ENCODE measurements at regions not wholly inside any gene's neighbourhood (a gene's known extent, or its start where the extent isn't known, plus 50 kb on each side); places are given as distances from the start of the nearest gene placed in this dataset.

- Histone ChIP-seq H3K4me3 (ENCODE audit: low read length) (no peak overlapping the region), H3K27ac (ENCODE audit: low read length) (no peak overlapping the region), H3K36me3 (ENCODE audit: control insufficient read depth, low read depth, low read length) (no peaks in the 10 kb centered on the region), H3K9me3 (ENCODE audit: control insufficient read depth, low read depth, low read length) (no peaks in the 10 kb centered on the region), H3K27me3 (ENCODE audit: control insufficient read depth, insufficient read depth, low read length) (no peaks in the 10 kb centered on the region), H3K9ac (ENCODE audit: low read length) (no peak overlapping the region), H3K4me1 (ENCODE audit: control insufficient read depth, low read depth, low read length) (no peaks in the 10 kb centered on the region)
These were observed 189.4 kb downstream of the CCT6B start for GRCh38 chr17:34771891-34772290.

- Histone ChIP-seq H3K27me3 (ENCODE audit: control insufficient read depth, insufficient read depth, low read length) (no peaks in the 10 kb centered on the region), H3K9me3 (ENCODE audit: control insufficient read depth, low read depth, low read length) (no peaks in the 10 kb centered on the region), H3K36me3 (ENCODE audit: control insufficient read depth, low read depth, low read length) (no peaks in the 10 kb centered on the region), H3K4me3 (ENCODE audit: low read length) (no peak overlapping the region), H3K9ac (ENCODE audit: low read length) (no peak overlapping the region), H3K4me1 (ENCODE audit: control insufficient read depth, low read depth, low read length) (no peaks in the 10 kb centered on the region), H3K27ac (ENCODE audit: low read length) (no peak overlapping the region)
These were observed 190.7 kb downstream of the CCT6B start for GRCh38 chr17:34770586-34770985.

- Histone ChIP-seq H3K9ac (ENCODE audit: low read length) (no peak overlapping the region), H3K36me3 (ENCODE audit: control insufficient read depth, low read depth, low read length) (no peaks in the 10 kb centered on the region), H3K4me1 (ENCODE audit: control insufficient read depth, low read depth, low read length) (peaks cover 3% of the 10 kb centered on the region), H3K4me3 (ENCODE audit: low read length) (no peak overlapping the region), H3K27me3 (ENCODE audit: control insufficient read depth, insufficient read depth, low read length) (no peaks in the 10 kb centered on the region), H3K9me3 (ENCODE audit: control insufficient read depth, low read depth, low read length) (no peaks in the 10 kb centered on the region), H3K27ac (ENCODE audit: low read length) (no peak overlapping the region)
These were observed 190.5 kb downstream of the TMEM132E start for GRCh38 chr17:34769899-34770298.

GRCh38 chr17:34769049-34769448, 189.7 kb downstream of the TMEM132E start:
- no peak overlapping the region for H3K4me3 ChIP-seq (ENCODE audit: low read length)
- H3K36me3 ChIP-seq (ENCODE audit: control insufficient read depth, low read depth, low read length), result no peaks in the 10 kb centered on the region
- H3K9ac ChIP-seq (ENCODE audit: low read length), result no peak overlapping the region
- peaks cover 11% of the 10 kb centered on the region for H3K4me1 ChIP-seq (ENCODE audit: control insufficient read depth, low read depth, low read length)
- no peak overlapping the region for H3K27ac ChIP-seq (ENCODE audit: low read length)
- no peaks in the 10 kb centered on the region for H3K9me3 ChIP-seq (ENCODE audit: control insufficient read depth, low read depth, low read length)
- H3K27me3 ChIP-seq (ENCODE audit: control insufficient read depth, insufficient read depth, low read length), result no peaks in the 10 kb centered on the region

GRCh38 chr17:34765291-34765690, 185.9 kb downstream of the TMEM132E start:
- Histone ChIP-seq H3K4me3 (ENCODE audit: low read length) (no peak overlapping the region), H3K27me3 (ENCODE audit: control insufficient read depth, insufficient read depth, low read length) (no peaks in the 10 kb centered on the region), H3K27ac (ENCODE audit: low read length) (no peak overlapping the region), H3K9me3 (ENCODE audit: control insufficient read depth, low read depth, low read length) (no peaks in the 10 kb centered on the region), H3K36me3 (ENCODE audit: control insufficient read depth, low read depth, low read length) (no peaks in the 10 kb centered on the region), H3K4me1 (ENCODE audit: control insufficient read depth, low read depth, low read length) (peaks cover 16% of the 10 kb centered on the region), H3K9ac (ENCODE audit: low read length) (no peak overlapping the region)

- no peak overlapping the region for H3K9ac ChIP-seq (ENCODE audit: low read length)
These were observed 185.3 kb downstream of the TMEM132E start for GRCh38 chr17:34764716-34765115.

GRCh38 chr17:34763728-34764665, 184.6 kb downstream of the TMEM132E start:
- no peak overlapping the region for H3K9ac ChIP-seq (ENCODE audit: low read length)
- no peaks in the 10 kb centered on the region for H3K27me3 ChIP-seq (ENCODE audit: control insufficient read depth, insufficient read depth, low read length)
- H3K4me3 ChIP-seq (ENCODE audit: low read length), result no peak overlapping the region
- H3K9me3 ChIP-seq (ENCODE audit: control insufficient read depth, low read depth, low read length), result no peaks in the 10 kb centered on the region
- H3K4me1 ChIP-seq (ENCODE audit: control insufficient read depth, low read depth, low read length), result peaks cover 16% of the 10 kb centered on the region
- H3K36me3 ChIP-seq (ENCODE audit: control insufficient read depth, low read depth, low read length), result no peaks in the 10 kb centered on the region
- H3K27ac ChIP-seq (ENCODE audit: low read length), result no peak overlapping the region

More at GRCh38 chr17:34764716-34765115, 185.3 kb downstream of the TMEM132E start:
- Histone ChIP-seq H3K27me3 (ENCODE audit: control insufficient read depth, insufficient read depth, low read length) (no peaks in the 10 kb centered on the region), H3K4me3 (ENCODE audit: low read length) (no peak overlapping the region), H3K9me3 (ENCODE audit: control insufficient read depth, low read depth, low read length) (no peaks in the 10 kb centered on the region), H3K4me1 (ENCODE audit: control insufficient read depth, low read depth, low read length) (peaks cover 16% of the 10 kb centered on the region), H3K27ac (ENCODE audit: low read length) (no peak overlapping the region), H3K36me3 (ENCODE audit: control insufficient read depth, low read depth, low read length) (no peaks in the 10 kb centered on the region)

GRCh38 chr17:34762078-34762477, 182.7 kb downstream of the TMEM132E start:
- Histone ChIP-seq H3K9ac (ENCODE audit: low read length) (no peak overlapping the region), H3K27me3 (ENCODE audit: control insufficient read depth, insufficient read depth, low read length) (no peaks in the 10 kb centered on the region), H3K9me3 (ENCODE audit: control insufficient read depth, low read depth, low read length) (no peaks in the 10 kb centered on the region), H3K4me1 (ENCODE audit: control insufficient read depth, low read depth, low read length) (peaks cover 16% of the 10 kb centered on the region), H3K27ac (ENCODE audit: low read length) (no peak overlapping the region), H3K36me3 (ENCODE audit: control insufficient read depth, low read depth, low read length) (no peaks in the 10 kb centered on the region), H3K4me3 (ENCODE audit: low read length) (no peak overlapping the region)

GRCh38 chr17:34761646-34762045, 182.3 kb downstream of the TMEM132E start:
- Histone ChIP-seq H3K9me3 (ENCODE audit: control insufficient read depth, low read depth, low read length) (no peaks in the 10 kb centered on the region), H3K27ac (ENCODE audit: low read length) (no peak overlapping the region), H3K4me3 (ENCODE audit: low read length) (no peak overlapping the region), H3K36me3 (ENCODE audit: control insufficient read depth, low read depth, low read length) (no peaks in the 10 kb centered on the region), H3K9ac (ENCODE audit: low read length) (no peak overlapping the region), H3K27me3 (ENCODE audit: control insufficient read depth, insufficient read depth, low read length) (no peaks in the 10 kb centered on the region), H3K4me1 (ENCODE audit: control insufficient read depth, low read depth, low read length) (peaks cover 16% of the 10 kb centered on the region)

- H3K9me3 ChIP-seq (ENCODE audit: control insufficient read depth, low read depth, low read length), result no peaks in the 10 kb centered on the region
- H3K4me3 ChIP-seq (ENCODE audit: low read length), result no peak overlapping the region
- H3K27ac ChIP-seq (ENCODE audit: low read length), result no peak overlapping the region
- peaks cover 22% of the 10 kb centered on the region for H3K4me1 ChIP-seq (ENCODE audit: control insufficient read depth, low read depth, low read length)
- H3K27me3 ChIP-seq (ENCODE audit: control insufficient read depth, insufficient read depth, low read length), result no peaks in the 10 kb centered on the region
- no peak overlapping the region for H3K9ac ChIP-seq (ENCODE audit: low read length)
- no peaks in the 10 kb centered on the region for H3K36me3 ChIP-seq (ENCODE audit: control insufficient read depth, low read depth, low read length)
These were observed 181.6 kb downstream of the TMEM132E start for GRCh38 chr17:34760931-34761495.

- Histone ChIP-seq H3K4me3 (ENCODE audit: low read length) (no peak overlapping the region), H3K27me3 (ENCODE audit: control insufficient read depth, insufficient read depth, low read length) (no peaks in the 10 kb centered on the region)
These were observed 179.3 kb downstream of the TMEM132E start for GRCh38 chr17:34758718-34759117.

GRCh38 chr17:34758316-34758715, 178.9 kb downstream of the TMEM132E start:
- Histone ChIP-seq H3K4me3 (ENCODE audit: low read length) (no peak overlapping the region), H3K27me3 (ENCODE audit: control insufficient read depth, insufficient read depth, low read length) (no peaks in the 10 kb centered on the region), H3K36me3 (ENCODE audit: control insufficient read depth, low read depth, low read length) (no peaks in the 10 kb centered on the region), H3K4me1 (ENCODE audit: control insufficient read depth, low read depth, low read length) (peaks cover 8% of the 10 kb centered on the region), H3K27ac (ENCODE audit: low read length) (no peak overlapping the region), H3K9me3 (ENCODE audit: control insufficient read depth, low read depth, low read length) (no peaks in the 10 kb centered on the region), H3K9ac (ENCODE audit: low read length) (no peak overlapping the region)

More at GRCh38 chr17:34758718-34759117, 179.3 kb downstream of the TMEM132E start:
- Histone ChIP-seq H3K4me1 (ENCODE audit: control insufficient read depth, low read depth, low read length) (peaks cover 10% of the 10 kb centered on the region), H3K9me3 (ENCODE audit: control insufficient read depth, low read depth, low read length) (no peaks in the 10 kb centered on the region), H3K36me3 (ENCODE audit: control insufficient read depth, low read depth, low read length) (no peaks in the 10 kb centered on the region), H3K27ac (ENCODE audit: low read length) (no peak overlapping the region), H3K9ac (ENCODE audit: low read length) (no peak overlapping the region)
